Ishikawa (cell line): ENCODE measurements at regions not wholly inside any gene's neighbourhood (a gene's known extent, or its start where the extent isn't known, plus 50 kb on each side); places are given as distances from the start of the nearest gene placed in this dataset.

Experiments used
- CEBPB ChIP-seq: IDR thresholded peaks from 2 replicates; pipeline ENCODE4 v1.6.1; 2012
- CREB1 ChIP-seq: IDR thresholded peaks from 2 replicates; pipeline ENCODE4 v1.6.1; 2012; ENCODE audit warnings: low read depth
- EGR1 ChIP-seq: IDR thresholded peaks from 2 replicates; pipeline ENCODE4 v1.6.1; 2012
- EP300 ChIP-seq: IDR thresholded peaks from 2 replicates; pipeline ENCODE4 v1.6.1; 2012; ENCODE audit warnings: borderline replicate concordance
- FOXM1 ChIP-seq: IDR thresholded peaks from 2 replicates; pipeline ENCODE4 v1.6.1; 2012; ENCODE audit warnings: low read depth, borderline replicate concordance
- MAX ChIP-seq: IDR thresholded peaks from 2 replicates; pipeline ENCODE4 v1.6.1; 2012
- NFIC ChIP-seq: IDR thresholded peaks from 2 replicates; pipeline ENCODE4 v1.6.1; 2012
- RAD21 ChIP-seq: IDR thresholded peaks from 2 replicates; pipeline ENCODE4 v1.6.1; 2012; ENCODE audit warnings: low read depth
- REST ChIP-seq: IDR thresholded peaks from 2 replicates; pipeline ENCODE4 v1.6.1; 2012; ENCODE audit warnings: low read depth, mild to moderate bottlenecking
- TAF1 ChIP-seq: IDR thresholded peaks from 2 replicates; pipeline ENCODE4 v1.6.1; 2012; ENCODE audit warnings: low read depth, mild to moderate bottlenecking
- TCF12 ChIP-seq: IDR thresholded peaks from 2 replicates; pipeline ENCODE4 v1.6.1; 2012; ENCODE audit warnings: low read depth
- TEAD4 ChIP-seq: IDR thresholded peaks from 2 replicates; pipeline ENCODE4 v1.6.1; 2012
- USF1 ChIP-seq: IDR thresholded peaks from 2 replicates; pipeline ENCODE4 v1.6.1; 2012
- YY1 ChIP-seq: IDR thresholded peaks from 2 replicates; pipeline ENCODE4 v1.6.1; 2012; ENCODE audit warnings: low read depth
- ZBTB7A ChIP-seq: IDR thresholded peaks from 2 replicates; pipeline ENCODE4 v1.6.1; 2012; ENCODE audit warnings: low read depth

GRCh38 chr2:106277426-106277825 lies 83.3 kb upstream of the UXS1 start:
- TF ChIP-seq USF1 (no peak), CEBPB (no peak), EP300 (no peak), EGR1 (no peak), TEAD4 (no peak), ZBTB7A (no peak)

- TF ChIP-seq TCF12 (no peak), CEBPB (no peak), ZBTB7A (no peak), TAF1 (no peak), FOXM1 (no peak), RAD21 (no peak), REST (no peak), MAX (no peak), USF1 (no peak), EGR1 (no peak), EP300 (no peak), TEAD4 (no peak), YY1 (no peak), NFIC (no peak), CREB1 (no peak)
Measured at GRCh38 chr2:106275971-106276370, 81.9 kb upstream of the UXS1 start.

GRCh38 chr2:106274668-106275067 lies 80.6 kb upstream of the UXS1 start:
- TF ChIP-seq TEAD4 (no peak), REST (no peak), RAD21 (no peak), USF1 (no peak), TCF12 (no peak), ZBTB7A (no peak), CREB1 (no peak), CEBPB (no peak)

- TF ChIP-seq EGR1 (no peak), TAF1 (no peak), REST (no peak), CREB1 (no peak), EP300 (no peak), MAX (no peak), CEBPB (no peak), USF1 (no peak), TEAD4 (no peak), TCF12 (no peak), YY1 (no peak), NFIC (no peak), ZBTB7A (no peak), FOXM1 (no peak), RAD21 (no peak)
Measured at GRCh38 chr2:106272216-106272807, 78.2 kb upstream of the UXS1 start.
